ENCODE measurements at regions not wholly inside any gene's neighbourhood (a gene's known extent, or its start where the extent isn't known, plus 50 kb on each side); places are given as distances from the start of the nearest gene placed in this dataset.

DNA sequence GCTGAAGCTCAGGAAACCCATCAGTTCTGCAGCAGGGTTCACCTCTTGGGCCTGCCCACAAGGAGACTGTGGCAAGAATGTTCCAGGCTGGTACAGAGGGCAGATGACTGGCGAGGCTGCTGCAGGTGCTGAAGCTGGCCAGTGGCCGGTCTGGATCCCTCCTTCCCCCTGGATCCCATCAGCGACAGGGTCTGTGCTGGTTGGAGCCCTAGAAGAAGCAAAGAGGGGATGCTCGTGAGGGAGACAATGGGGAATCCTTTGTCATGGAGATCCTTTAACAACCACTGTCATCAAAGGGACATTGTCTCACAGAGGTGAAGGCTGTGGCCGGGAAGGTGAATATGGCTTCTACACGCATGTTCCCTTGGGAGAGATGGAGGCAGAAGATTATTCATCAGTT lies 211.4 kb upstream of the TMEM132C start:
- TF ChIP-seq RAD21 (IDR thresholded peaks at IDR 0.05; ENCODE audit: low read depth): no peak
- no peak for TF ChIP-seq CEBPB (IDR thresholded peaks at IDR 0.05)
